K562 (cell line): ENCODE measurements at regions not wholly inside any gene's neighbourhood (a gene's known extent, or its start where the extent isn't known, plus 50 kb on each side); places are given as distances from the start of the nearest gene placed in this dataset.

Source experiments
- ARID1B ChIP-seq: fragments of 450-650 bp; IDR thresholded peaks from 2 replicates; pipeline ENCODE4 v1.6.1; 2016; ENCODE audit warnings: antibody characterized with exemption, mild to moderate bottlenecking, inconsistent platforms
- DMBX1 ChIP-seq: fragments of 250-450 bp; sonication (Bioruptor Pico); IDR thresholded peaks from 2 replicates; pipeline ENCODE4 v1.8.0; 2022; ENCODE audit warnings: inconsistent platforms, mild to moderate bottlenecking, moderate library complexity, borderline replicate concordance
- GABPB2 ChIP-seq: fragments of 250-450 bp; sonication (Bioruptor Pico); conservative IDR thresholded peaks from 2 replicates; pipeline ENCODE4 v1.5.1; 2021; ENCODE audit warnings: mild to moderate bottlenecking
- JUND ChIP-seq, 2 experiments: IDR thresholded peaks; 2 replicates in 1 of 2; 3 replicates in 1 of 2; pipeline ENCODE4 v1.6.1; 2011; ENCODE audit warnings: borderline replicate concordance in 2 of 2, low read depth in 2 of 2, low read length in 2 of 2, improper control_type of control experiment in 1 of 2, missing biosample characterization in 1 of 2, missing genetic modification characterization in 1 of 2, missing genetic modification reagents in 1 of 2
- KDM1A ChIP-seq, 2 experiments: fragments of 450-650 bp; IDR thresholded peaks; 2 replicates each; pipeline ENCODE4 v1.6.1; 2016; ENCODE audit warnings: mild to moderate bottlenecking in 2 of 2
- MXD1 ChIP-seq: fragments of 250-450 bp; sonication (Bioruptor Pico); IDR thresholded peaks from 2 replicates; pipeline ENCODE4 v1.8.0; 2021; ENCODE audit warnings: borderline replicate concordance, mild to moderate bottlenecking, moderate library complexity; ENCODE audit not compliant: poor library complexity, severe bottlenecking
- MYC ChIP-seq, 2 experiments: fragments of 250-450 bp in 1 of 2; sonication (Bioruptor Pico) in 1 of 2; IDR thresholded peaks; 2 replicates each; pipeline versions ENCODE4 v1.5.1 to v1.6.1; 2012 to 2021; ENCODE audit warnings: low read depth in 2 of 2, borderline replicate concordance in 1 of 2, improper control_type of control experiment in 1 of 2, low read length in 1 of 2, mild to moderate bottlenecking in 1 of 2, moderate library complexity in 1 of 2
- TEAD2 ChIP-seq: fragments of 450-650 bp; IDR thresholded peaks from 2 replicates; pipeline ENCODE4 v1.6.1; 2016; ENCODE audit warnings: missing genetic modification characterization, control low read depth, missing compliant biosample characterization
- TEAD4 ChIP-seq, 2 experiments: sonication (generic) in 1 of 2; formaldehyde crosslinking in 1 of 2; IDR thresholded peaks; 2 replicates each; pipeline versions ENCODE4 v1.6.1 to v1.8.0; 2012 to 2022; ENCODE audit warnings: borderline replicate concordance in 1 of 2, inconsistent platforms in 1 of 2, low read length in 1 of 2, mild to moderate bottlenecking in 1 of 2, missing genetic modification reagents in 1 of 2
- TRIM24 ChIP-seq, 2 experiments: fragments of 450-650 bp; IDR thresholded peaks; 2 replicates each; pipeline ENCODE4 v1.6.1; 2016
- ZBTB8A ChIP-seq: fragments of 450-650 bp; IDR thresholded peaks from 2 replicates; pipeline ENCODE4 v1.6.1; 2018; ENCODE audit warnings: mild to moderate bottlenecking, moderate library complexity; ENCODE audit not compliant: partially characterized antibody
- TF ChIP-seq, protein P1 (sequence below), 2 experiments: fragments of 250-450 bp in 1 of 2; fragments of 450-650 bp in 1 of 2; sonication (Bioruptor Pico) in 1 of 2; IDR thresholded peaks; 2 replicates each; pipeline versions ENCODE4 v1.6.1 to v1.8.0; 2016 to 2021; ENCODE audit warnings: mild to moderate bottlenecking in 2 of 2, moderate library complexity in 2 of 2, missing compliant biosample characterization in 1 of 2, missing genetic modification characterization in 1 of 2
- TF ChIP-seq, protein P2 (sequence below), 2 experiments: fragments of 450-650 bp; IDR thresholded peaks; 2 replicates each; pipeline ENCODE4 v1.6.1; 2016; ENCODE audit warnings: mild to moderate bottlenecking in 2 of 2, borderline replicate concordance in 1 of 2, low read depth in 1 of 2, moderate library complexity in 1 of 2
- TF ChIP-seq, protein P3 (sequence below): IDR thresholded peaks from 3 replicates; pipeline ENCODE4 v1.6.1; 2011; ENCODE audit warnings: borderline replicate concordance, mild to moderate bottlenecking; ENCODE audit not compliant: insufficient read length, insufficient read depth

GRCh38 chr10:3668276-3668965 lies 116.6 kb downstream of the KLF6 start (continued):
- TF ChIP-seq KDM1A (IDR thresholded peaks at IDR 0.05) = peak in 1 of 2 experiments; percentile 43; a peak in 1 of 4 replicates
- TF ChIP-seq JUND (IDR thresholded peaks at IDR 0.05; ENCODE audit: borderline replicate concordance, low read depth, low read length) = peak; percentile 70; the same call in 1 of the 2 replicates
- peak; percentile 66; the same call in 1 of the 3 replicates for TF ChIP-seq JUND (tag; IDR thresholded peaks at IDR 0.05; ENCODE audit: borderline replicate concordance, low read depth, low read length)
- peak; percentile 47; the same call in 1 of the 2 replicates for TF ChIP-seq MYC (IDR thresholded peaks at IDR 0.05; ENCODE audit: low read depth, low read length)
- no peak for TF ChIP-seq MYC (CRISPR knock-in tag; IDR thresholded peaks at IDR 0.05; ENCODE audit: borderline replicate concordance, low read depth)
- TF ChIP-seq ARID1B = peak; percentile 90
- no peak for TF ChIP-seq GABPB2 (CRISPR knock-in tag)
- TF ChIP-seq MXD1 (CRISPR knock-in tag) = no peak
- peak; percentile 79 to 81 for TF ChIP-seq TRIM24 (IDR thresholded peaks at IDR 0.05)
- TF ChIP-seq TEAD4 (IDR thresholded peaks at IDR 0.05; ENCODE audit: low read length) = peak; percentile 89
- TF ChIP-seq TEAD4 (CRISPR knock-in tag; IDR thresholded peaks at IDR 0.05; ENCODE audit: borderline replicate concordance) = no peak
- TF ChIP-seq, protein P1, sequence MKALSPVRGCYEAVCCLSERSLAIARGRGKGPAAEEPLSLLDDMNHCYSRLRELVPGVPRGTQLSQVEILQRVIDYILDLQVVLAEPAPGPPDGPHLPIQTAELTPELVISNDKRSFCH (CRISPR knock-in tag; IDR thresholded peaks at IDR 0.05) = no peak
- TF ChIP-seq, protein P1 (tag; IDR thresholded peaks at IDR 0.05) = peak; percentile 29; the same call in 1 of the 2 replicates
- TF ChIP-seq ZBTB8A = no peak
- TF ChIP-seq, protein P2, sequence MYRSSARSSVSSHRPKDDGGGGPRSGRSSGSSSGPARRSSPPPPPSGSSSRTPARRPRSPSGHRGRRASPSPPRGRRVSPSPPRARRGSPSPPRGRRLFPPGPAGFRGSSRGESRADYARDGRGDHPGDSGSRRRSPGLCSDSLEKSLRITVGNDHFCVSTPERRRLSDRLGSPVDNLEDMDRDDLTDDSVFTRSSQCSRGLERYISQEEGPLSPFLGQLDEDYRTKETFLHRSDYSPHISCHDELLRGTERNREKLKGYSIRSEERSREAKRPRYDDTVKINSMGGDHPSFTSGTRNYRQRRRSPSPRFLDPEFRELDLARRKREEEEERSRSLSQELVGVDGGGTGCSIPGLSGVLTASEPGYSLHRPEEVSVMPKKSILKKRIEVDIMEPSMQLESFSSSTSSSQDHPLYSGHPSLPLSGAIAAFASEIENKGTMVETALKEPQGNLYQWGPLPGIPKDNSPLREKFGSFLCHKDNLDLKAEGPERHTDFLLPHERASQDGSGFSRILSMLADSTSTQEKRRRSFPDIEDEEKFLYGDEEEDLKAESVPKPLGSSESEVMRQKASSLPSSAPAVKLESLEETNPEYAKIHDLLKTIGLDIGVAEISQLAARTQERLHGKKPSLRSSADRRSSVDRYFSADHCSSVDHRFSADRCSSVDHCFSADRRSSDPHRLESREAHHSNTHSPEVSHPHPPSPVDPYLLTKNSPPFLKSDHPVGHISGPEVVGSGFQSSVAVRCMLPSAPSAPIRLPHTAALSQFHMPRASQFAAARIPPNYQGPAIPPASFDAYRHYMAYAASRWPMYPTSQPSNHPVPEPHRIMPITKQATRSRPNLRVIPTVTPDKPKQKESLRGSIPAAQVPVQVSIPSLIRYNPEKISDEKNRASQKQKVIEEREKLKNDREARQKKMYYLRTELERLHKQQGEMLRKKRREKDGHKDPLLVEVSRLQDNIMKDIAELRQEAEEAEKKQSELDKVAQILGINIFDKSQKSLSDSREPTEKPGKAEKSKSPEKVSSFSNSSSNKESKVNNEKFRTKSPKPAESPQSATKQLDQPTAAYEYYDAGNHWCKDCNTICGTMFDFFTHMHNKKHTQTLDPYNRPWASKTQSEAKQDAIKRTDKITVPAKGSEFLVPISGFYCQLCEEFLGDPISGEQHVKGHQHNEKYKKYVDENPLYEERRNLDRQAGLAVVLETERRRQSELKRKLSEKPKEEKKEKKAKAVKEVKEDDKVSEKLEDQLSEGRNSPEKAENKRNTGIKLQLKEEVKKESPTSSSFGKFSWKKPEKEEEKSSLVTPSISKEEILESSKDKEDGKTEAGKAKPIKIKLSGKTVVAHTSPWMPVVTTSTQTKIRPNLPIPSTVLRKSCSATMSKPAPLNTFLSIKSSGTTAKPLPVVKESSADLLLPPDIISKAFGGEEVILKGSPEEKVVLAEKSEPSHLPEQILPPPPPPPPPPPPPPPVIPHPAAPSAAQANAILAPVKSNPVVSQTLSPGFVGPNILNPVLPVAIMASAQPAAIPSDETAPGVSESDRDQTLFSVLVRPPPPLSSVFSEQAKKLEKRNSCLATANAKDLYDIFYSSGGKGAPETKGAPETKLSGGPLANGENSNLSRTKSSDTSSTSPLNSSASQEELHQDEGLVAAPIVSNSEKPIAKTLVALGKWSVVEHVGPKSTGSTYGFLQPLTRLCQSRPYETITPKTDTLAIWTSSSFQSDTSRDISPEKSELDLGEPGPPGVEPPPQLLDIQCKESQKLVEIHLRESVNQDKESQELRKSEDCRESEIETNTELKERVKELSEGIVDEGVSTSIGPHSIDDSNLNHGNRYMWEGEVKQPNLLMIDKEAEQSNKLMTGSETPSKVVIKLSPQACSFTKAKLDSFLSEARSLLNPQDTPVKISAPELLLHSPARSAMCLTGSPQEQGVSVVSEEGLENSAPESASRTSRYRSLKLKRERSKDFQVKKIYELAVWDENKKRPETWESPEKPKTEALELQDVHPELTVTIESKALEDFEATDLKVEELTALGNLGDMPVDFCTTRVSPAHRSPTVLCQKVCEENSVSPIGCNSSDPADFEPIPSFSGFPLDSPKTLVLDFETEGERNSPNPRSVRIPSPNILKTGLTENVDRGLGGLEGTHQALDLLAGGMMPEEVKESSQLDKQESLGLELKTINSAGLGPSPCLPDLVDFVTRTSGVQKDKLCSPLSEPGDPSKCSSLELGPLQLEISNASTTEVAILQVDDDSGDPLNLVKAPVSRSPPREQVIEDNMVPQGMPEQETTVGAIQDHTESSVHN (IDR thresholded peaks at IDR 0.05; ENCODE audit: borderline replicate concordance in 1 of 2, low read depth in 1 of 2) = 0 out of 4 replicates have a peak, but pooled peaks of 1 of the 2 experiments have one; percentile 47
- TF ChIP-seq, protein P3, sequence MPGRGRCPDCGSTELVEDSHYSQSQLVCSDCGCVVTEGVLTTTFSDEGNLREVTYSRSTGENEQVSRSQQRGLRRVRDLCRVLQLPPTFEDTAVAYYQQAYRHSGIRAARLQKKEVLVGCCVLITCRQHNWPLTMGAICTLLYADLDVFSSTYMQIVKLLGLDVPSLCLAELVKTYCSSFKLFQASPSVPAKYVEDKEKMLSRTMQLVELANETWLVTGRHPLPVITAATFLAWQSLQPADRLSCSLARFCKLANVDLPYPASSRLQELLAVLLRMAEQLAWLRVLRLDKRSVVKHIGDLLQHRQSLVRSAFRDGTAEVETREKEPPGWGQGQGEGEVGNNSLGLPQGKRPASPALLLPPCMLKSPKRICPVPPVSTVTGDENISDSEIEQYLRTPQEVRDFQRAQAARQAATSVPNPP = no peak
- peak; percentile 62; the same call in 1 of the 2 replicates for TF ChIP-seq TEAD2 (tag)
- no peak for TF ChIP-seq DMBX1 (CRISPR knock-in tag)
